Adrenal gland (tissue), 9 donors: ENCODE measurements at regions not wholly inside any gene's neighbourhood (a gene's known extent, or its start where the extent isn't known, plus 50 kb on each side); places are given as distances from the start of the nearest gene placed in this dataset.

Experiments used
- DNase-seq, 7 donors: peaks; one replicate each; pipeline ENCODE4 v3.0.0-alpha.2; 2019 to 2020
- H3K27ac ChIP-seq, 5 donors: fragments of 200-600 bp; sonication (generic) in 4 of 5; 1 replicate in 3 of 5; 2 replicates in 2 of 5; pipeline versions ENCODE4 v1.5.1 to v1.8.0; 2016 to 2020; ENCODE audit warnings: mild to moderate bottlenecking in 1 of 5
- H3K27me3 ChIP-seq: fragments of 200-600 bp; 2 replicates; pipeline ENCODE4 v1.8.0; 2021
- H3K36me3 ChIP-seq, 2 donors: fragments of 200-600 bp; replicated peaks in 1 of 2; 1 replicate in 1 of 2; 2 replicates in 1 of 2; pipeline versions ENCODE4 v1.5.1 to v1.8.0; 2018 to 2022
- H3K4me1 ChIP-seq, 2 donors: fragments of 200-600 bp; replicated peaks in 1 of 2; 1 replicate in 1 of 2; 2 replicates in 1 of 2; pipeline versions ENCODE4 v1.5.1 to v1.8.0; 2018 to 2021
- H3K4me3 ChIP-seq, 4 donors: fragments of 200-600 bp; sonication (generic) in 3 of 4; one replicate each; pipeline ENCODE4 v1.5.1; 2016 to 2018
- H3K9me3 ChIP-seq, 3 donors: fragments of 200-600 bp; sonication (generic) in 1 of 3; replicated peaks in 1 of 3; 1 replicate in 2 of 3; 2 replicates in 1 of 3; pipeline versions ENCODE4 v1.5.1 to v1.8.0; 2016 to 2021
- POLR2A ChIP-seq, 2 donors: fragments of 450-650 bp; IDR thresholded peaks; one replicate each; pipeline ENCODE4 v1.6.1; 2017; ENCODE audit warnings: antibody characterized with exemption in 2 of 2, mild to moderate bottlenecking in 2 of 2, moderate library complexity in 1 of 2
- whole genome bisulfite sequencing, 4 donors: extraction: QIAGEN DNeasy Blood & Tissue Kit in 2 of 4; methylation state at CpG; one replicate each; pipeline versions ENCODE4 v1.1.5 to v1.1.7; 2013 to 2017; 5-methylcytosine and 5-hydroxymethylcytosine counted together
- intact Hi-C, 2 donors: fragments of 100-400 bp; cut with DNase I; formaldehyde crosslinking; loops; one replicate each; pipeline versions ENCODE4 v1.14.1 to v1.15.0; 2022 to 2023
- TF ChIP-seq, protein P1 (sequence below), 6 experiments: fragments of 450-650 bp in 4 of 6; fragments of 200-600 bp in 2 of 6; sonication (generic) in 1 of 6; IDR thresholded peaks; 1 replicate in 5 of 6; 2 replicates in 1 of 6; pipeline versions ENCODE4 v1.5.1 to v1.8.0; 2016 to 2021; ENCODE audit warnings: antibody characterized with exemption in 6 of 6, mild to moderate bottlenecking in 2 of 6, moderate library complexity in 1 of 6
- donor health status: healthy with polysubstance abuse.
- donor health status: Bipolar disorder and iron deficiency.
- donor health status: DM: yes; HTN: yes; CAD: no.
- donor health status: DM: no; HTN: no; CAD: no.
- donor health status: DM: no; HTN: no; CAD: no.

DNA sequence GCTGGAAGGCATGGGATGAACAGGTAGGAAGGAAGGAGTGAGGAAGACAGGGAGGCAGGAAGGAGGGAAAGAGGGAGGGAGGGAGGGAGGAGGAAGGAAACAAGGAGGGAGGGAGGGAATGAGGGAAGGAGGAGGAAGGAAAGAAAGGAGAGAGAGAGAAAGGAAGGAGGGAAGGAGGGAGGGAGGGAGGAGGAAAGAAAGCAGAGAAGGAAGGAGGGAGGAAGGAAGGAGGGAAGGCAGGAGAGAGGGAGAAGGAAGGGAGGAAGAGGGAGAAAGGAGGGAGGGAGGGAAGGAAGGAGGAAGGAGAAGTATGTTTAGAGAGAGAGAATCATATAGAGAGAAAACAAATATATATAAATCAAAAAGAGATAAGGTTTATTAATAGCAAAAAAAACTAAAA, 175.9 kb upstream of the FOXN3 start:
- no peak for TF ChIP-seq POLR2A (IDR thresholded peaks at IDR 0.05)
- TF ChIP-seq, protein P1, sequence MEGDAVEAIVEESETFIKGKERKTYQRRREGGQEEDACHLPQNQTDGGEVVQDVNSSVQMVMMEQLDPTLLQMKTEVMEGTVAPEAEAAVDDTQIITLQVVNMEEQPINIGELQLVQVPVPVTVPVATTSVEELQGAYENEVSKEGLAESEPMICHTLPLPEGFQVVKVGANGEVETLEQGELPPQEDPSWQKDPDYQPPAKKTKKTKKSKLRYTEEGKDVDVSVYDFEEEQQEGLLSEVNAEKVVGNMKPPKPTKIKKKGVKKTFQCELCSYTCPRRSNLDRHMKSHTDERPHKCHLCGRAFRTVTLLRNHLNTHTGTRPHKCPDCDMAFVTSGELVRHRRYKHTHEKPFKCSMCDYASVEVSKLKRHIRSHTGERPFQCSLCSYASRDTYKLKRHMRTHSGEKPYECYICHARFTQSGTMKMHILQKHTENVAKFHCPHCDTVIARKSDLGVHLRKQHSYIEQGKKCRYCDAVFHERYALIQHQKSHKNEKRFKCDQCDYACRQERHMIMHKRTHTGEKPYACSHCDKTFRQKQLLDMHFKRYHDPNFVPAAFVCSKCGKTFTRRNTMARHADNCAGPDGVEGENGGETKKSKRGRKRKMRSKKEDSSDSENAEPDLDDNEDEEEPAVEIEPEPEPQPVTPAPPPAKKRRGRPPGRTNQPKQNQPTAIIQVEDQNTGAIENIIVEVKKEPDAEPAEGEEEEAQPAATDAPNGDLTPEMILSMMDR (IDR thresholded peaks at IDR 0.05): no peak
- Histone ChIP-seq H3K4me3 (no peak overlapping the region), H3K36me3 (no peaks in the 10 kb centered on the region), H3K27me3 (no peaks in the 10 kb centered on the region), H3K4me1 (no peaks in the 10 kb centered on the region), H3K27ac (no peak overlapping the region), H3K9me3 (peaks cover 0 to 8% (median 5%) of the 10 kb centered on the region in 3 donors)
- intact Hi-C loops: no loop called here
- no peak for DNase-seq

GRCh38 chr14:89589400-89590118, 172.5 kb upstream of the FOXN3 start:
- Histone ChIP-seq H3K4me3 (no peak overlapping the region), H3K27me3 (no peaks in the 10 kb centered on the region), H3K36me3 (no peaks in the 10 kb centered on the region), H3K9me3 (no peaks in the 10 kb centered on the region), H3K4me1 (no peaks in the 10 kb centered on the region), H3K27ac (peak overlapping the region in 2 of 5 donors; percentile 9 to 70)
- 76 to 90% (median 80%) methylated on average over 9 to 11 of the region's 11 CpGs for WGBS, 4 donors
- DNase-seq: peak in 4 of 7 donors; percentile 16 to 53 (median 26)
- TF ChIP-seq, protein P1 (IDR thresholded peaks at IDR 0.05): no peak
- no peak for TF ChIP-seq POLR2A (IDR thresholded peaks at IDR 0.05)
- intact Hi-C loops: no loop called here

DNA sequence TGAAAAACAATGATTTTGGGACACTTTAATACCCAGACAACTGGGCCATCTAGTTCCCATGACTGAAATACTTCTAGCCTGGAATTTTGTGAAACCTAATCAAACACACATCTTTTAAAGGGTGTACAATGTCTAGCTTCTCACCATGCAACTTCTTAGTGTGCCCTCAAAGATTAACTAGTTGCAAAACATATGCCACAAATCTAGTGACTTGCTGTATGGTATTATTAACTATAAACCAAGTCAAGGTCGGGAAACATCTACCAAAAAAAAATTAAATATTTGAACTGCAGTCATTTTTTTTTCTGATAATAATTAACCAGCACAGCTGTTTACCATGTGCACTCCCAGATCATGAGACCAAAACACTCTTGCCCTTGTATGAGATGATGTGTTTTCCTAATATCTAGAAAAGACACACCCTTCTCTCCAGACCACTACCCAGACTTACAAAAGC, 171.8 kb upstream of the FOXN3 start:
- TF ChIP-seq, protein P1 (IDR thresholded peaks at IDR 0.05): no peak
- TF ChIP-seq POLR2A (IDR thresholded peaks at IDR 0.05): no peak
- Histone ChIP-seq H3K27me3 (no peaks in the 10 kb centered on the region), H3K4me1 (no peaks in the 10 kb centered on the region), H3K4me3 (no peak overlapping the region), H3K27ac (peak overlapping the region in 2 of 5 donors; percentile 9 to 70), H3K36me3 (no peaks in the 10 kb centered on the region), H3K9me3 (no peaks in the 10 kb centered on the region)
- DNase-seq: no peak
- intact Hi-C loops: no loop called here
- 69 to 96% (median 79%) methylated on average over 1 of the region's 1 CpG for WGBS, 4 donors

GRCh38 chr14:89588016-89588415, 171.0 kb upstream of the FOXN3 start:
- 77 to 89% (median 83%) methylated on average over 5 of the region's 5 CpGs for WGBS, 4 donors
- H3K27me3 ChIP-seq: no peaks in the 10 kb centered on the region
- no peaks in the 10 kb centered on the region for H3K36me3 ChIP-seq
- TF ChIP-seq, protein P1 (IDR thresholded peaks at IDR 0.05): no peak
- no peak for TF ChIP-seq POLR2A (IDR thresholded peaks at IDR 0.05)
- intact Hi-C loops: no loop called here
- H3K4me1 ChIP-seq: no peaks in the 10 kb centered on the region
- no peak overlapping the region for H3K4me3 ChIP-seq
- H3K9me3 ChIP-seq: no peaks in the 10 kb centered on the region
- H3K27ac ChIP-seq: peak overlapping the region in 1 of 5 donors; percentile 70
- no peak for DNase-seq
